ES-I3 (cell line): ENCODE measurements at regions not wholly inside any gene's neighbourhood (a gene's known extent, or its start where the extent isn't known, plus 50 kb on each side); places are given as distances from the start of the nearest gene placed in this dataset.
"Not testable (repeated sequence)": the region's sequence is repeated elsewhere in the genome, so short reads cannot be mapped to it uniquely, and the experiment has no call there.

ENCODE experiments used
- H3K36me3 ChIP-seq: 2 replicates; pipeline ENCODE4 v1.6.1; 2013; ENCODE audit warnings: mild to moderate bottlenecking, low read length, control low read depth, moderate library complexity; ENCODE audit not compliant: insufficient read depth
- H3K4me1 ChIP-seq: 2 replicates; pipeline ENCODE4 v1.6.1; 2013; ENCODE audit warnings: mild to moderate bottlenecking, control low read depth, low read length; ENCODE audit not compliant: insufficient read depth
- H3K9ac ChIP-seq: 2 replicates; pipeline ENCODE4 v1.6.1; 2013; ENCODE audit warnings: low read depth, mild to moderate bottlenecking, low read length, moderate library complexity
- H3K9me3 ChIP-seq: 2 replicates; pipeline ENCODE4 v1.6.1; 2013; ENCODE audit warnings: mild to moderate bottlenecking, low read length, moderate library complexity; ENCODE audit not compliant: control insufficient read depth, insufficient read depth

- H3K9me3 ChIP-seq, H3K9ac ChIP-seq, H3K36me3 ChIP-seq, H3K4me1 ChIP-seq: not testable (repeated sequence)
Measured at GRCh38 chr9:97099540-97099939, 60.6 kb upstream of the CTSV start.

GRCh38 chr9:97096793-97097192 lies 57.9 kb upstream of the CTSV start:
- no peak overlapping the region for H3K9ac ChIP-seq
- no peaks in the 10 kb centered on the region for H3K36me3 ChIP-seq
- H3K4me1 ChIP-seq = no peaks in the 10 kb centered on the region
- no peaks in the 10 kb centered on the region for H3K9me3 ChIP-seq

GRCh38 chr9:97089361-97089760 lies 50.4 kb upstream of the CTSV start:
- not testable (repeated sequence) for H3K9ac ChIP-seq, H3K4me1 ChIP-seq, H3K36me3 ChIP-seq, H3K9me3 ChIP-seq
